OCI-LY3 (cell line): ENCODE measurements at regions not wholly inside any gene's neighbourhood (a gene's known extent, or its start where the extent isn't known, plus 50 kb on each side); places are given as distances from the start of the nearest gene placed in this dataset.

Experiments
- H2AFZ ChIP-seq: fragments of 200-600, 300-600 bp; shearing (Covaris generic); 2 replicates; pipeline ENCODE4 v1.6.0; 2014; ENCODE audit warnings: antibody characterized with exemption, low read depth, low read length
- H3K27ac ChIP-seq: fragments of 200-600, 300-600 bp; sonication (generic); 2 replicates; pipeline ENCODE4 v1.5.1; 2014; ENCODE audit warnings: mild to moderate bottlenecking, low read length, moderate library complexity, mixed read lengths
- H3K27me3 ChIP-seq: fragments of 200-600, 300-600 bp; sonication (generic); 2 replicates; pipeline ENCODE4 v1.6.1; 2014; ENCODE audit warnings: low read depth, low read length, mixed read lengths
- H3K36me3 ChIP-seq: fragments of 200-600, 300-600 bp; sonication (generic); replicated peaks from 2 replicates; pipeline ENCODE3; 2014; ENCODE audit warnings: low read depth, low read length, mixed read lengths
- H3K4me1 ChIP-seq: fragments of 300-600, 200-600 bp; sonication (generic); 2 replicates; pipeline ENCODE4 v1.6.1; 2014; ENCODE audit warnings: low read length, mixed read lengths
- H3K4me2 ChIP-seq: fragments of 200-600, 300-600 bp; sonication (generic); 2 replicates; pipeline ENCODE4 v1.6.1; 2014; ENCODE audit warnings: low read length, mixed read lengths
- H3K4me3 ChIP-seq: fragments of 300-600, 200-600 bp; sonication (generic); 2 replicates; pipeline ENCODE4 v1.5.1; 2014; ENCODE audit warnings: antibody characterized with exemption, mild to moderate bottlenecking, low read length, moderate library complexity
- H3K79me2 ChIP-seq: fragments of 300-600, 200-600 bp; shearing (Covaris generic); 2 replicates; pipeline ENCODE4 v1.6.1; 2014; ENCODE audit warnings: mild to moderate bottlenecking, low read length, mixed read lengths
- H3K9ac ChIP-seq: fragments of 300-600, 200-600 bp; shearing (Covaris generic); 2 replicates; pipeline ENCODE4 v1.6.0; 2014; ENCODE audit warnings: mild to moderate bottlenecking, low read length, moderate library complexity
- H3K9me3 ChIP-seq: fragments of 200-600, 300-600 bp; shearing (Covaris generic); 2 replicates; pipeline ENCODE4 v1.6.1; 2014; ENCODE audit warnings: low read length, mixed read lengths; ENCODE audit not compliant: insufficient read depth
- H4K20me1 ChIP-seq: fragments of 200-600, 300-600 bp; sonication (generic); 2 replicates; pipeline ENCODE4 v1.6.1; 2016; ENCODE audit warnings: low read length, mixed read lengths; ENCODE audit not compliant: insufficient read depth
- CTCF ChIP-seq: fragments of 200-600, 300-600 bp; sonication (generic); IDR thresholded peaks from 2 replicates; pipeline ENCODE4 v1.5.1; 2014; ENCODE audit warnings: antibody characterized with exemption, low read length, low read depth
- EZH2phosphoT487 ChIP-seq: fragments of 200-600 bp; shearing (Covaris generic); IDR thresholded peaks from 2 replicates; pipeline ENCODE4 v1.6.1; 2018; ENCODE audit warnings: antibody characterized with exemption, mixed run types, low read depth

- no peaks in the 10 kb centered on the region for H3K36me3 ChIP-seq
- H3K79me2 ChIP-seq: no peaks in the 10 kb centered on the region
- no peak overlapping the region for H3K9ac ChIP-seq
- H3K4me3 ChIP-seq: no peak overlapping the region
- H3K4me1 ChIP-seq: no peaks in the 10 kb centered on the region
- TF ChIP-seq EZH2phosphoT487 (no peak), CTCF (no peak)
- no peaks in the 10 kb centered on the region for H3K9me3 ChIP-seq
- H3K27ac ChIP-seq: no peak overlapping the region
- no peak overlapping the region for H3K4me2 ChIP-seq
- H4K20me1 ChIP-seq: no peaks in the 10 kb centered on the region
- H3K27me3 ChIP-seq: 0 out of 2 replicates have a peak, but pooled peaks cover 9% of the 10 kb centered on the region
- no peak overlapping the region for H2AFZ ChIP-seq
These were observed 151.7 kb upstream of the POU3F3 start for GRCh38 chr2:104702031-104702850.

GRCh38 chr2:104703669-104704068, 150.2 kb upstream of the POU3F3 start:
- H4K20me1 ChIP-seq: no peaks in the 10 kb centered on the region
- H3K79me2 ChIP-seq: no peaks in the 10 kb centered on the region

GRCh38 chr2:104704496-104705245, 149.2 kb upstream of the POU3F3 start:
- Histone ChIP-seq H2AFZ (no peak overlapping the region), H3K36me3 (no peaks in the 10 kb centered on the region), H3K9ac (no peak overlapping the region), H3K27me3 (0 out of 2 replicates have a peak, but pooled peaks cover 9% of the 10 kb centered on the region), H3K27ac (no peak overlapping the region), H3K4me2 (no peak overlapping the region), H3K9me3 (no peaks in the 10 kb centered on the region), H3K4me3 (no peak overlapping the region), H3K4me1 (no peaks in the 10 kb centered on the region), H3K79me2 (no peaks in the 10 kb centered on the region), H4K20me1 (no peaks in the 10 kb centered on the region)
- TF ChIP-seq EZH2phosphoT487: no peak

More at GRCh38 chr2:104703669-104704068, 150.2 kb upstream of the POU3F3 start:
- H2AFZ ChIP-seq: no peak overlapping the region
- H3K27me3 ChIP-seq: 0 out of 2 replicates have a peak, but pooled peaks cover 9% of the 10 kb centered on the region
- no peaks in the 10 kb centered on the region for H3K9me3 ChIP-seq
- TF ChIP-seq EZH2phosphoT487: no peak
- no peak for TF ChIP-seq CTCF
- H3K4me1 ChIP-seq: no peaks in the 10 kb centered on the region
- H3K4me3 ChIP-seq: no peak overlapping the region
- H3K9ac ChIP-seq: no peak overlapping the region
- no peaks in the 10 kb centered on the region for H3K36me3 ChIP-seq
- no peak overlapping the region for H3K27ac ChIP-seq
- no peak overlapping the region for H3K4me2 ChIP-seq

- Histone ChIP-seq H3K9ac (no peak overlapping the region), H3K4me2 (no peak overlapping the region), H3K79me2 (no peaks in the 10 kb centered on the region), H3K27me3 (0 out of 2 replicates have a peak, but pooled peaks cover 9% of the 10 kb centered on the region), H2AFZ (no peak overlapping the region), H4K20me1 (no peaks in the 10 kb centered on the region), H3K27ac (no peak overlapping the region), H3K9me3 (no peaks in the 10 kb centered on the region), H3K4me3 (no peak overlapping the region), H3K36me3 (no peaks in the 10 kb centered on the region), H3K4me1 (no peaks in the 10 kb centered on the region)
- TF ChIP-seq CTCF (no peak), EZH2phosphoT487 (no peak)
These were observed 146.9 kb upstream of the POU3F3 start for GRCh38 chr2:104707056-104707455.
